ENCODE measurements at regions not wholly inside any gene's neighbourhood (a gene's known extent, or its start where the extent isn't known, plus 50 kb on each side); places are given as distances from the start of the nearest gene placed in this dataset.
"Not testable (repeated sequence)": the region's sequence is repeated elsewhere in the genome, so short reads cannot be mapped to it uniquely, and the experiment has no call there.

DNA sequence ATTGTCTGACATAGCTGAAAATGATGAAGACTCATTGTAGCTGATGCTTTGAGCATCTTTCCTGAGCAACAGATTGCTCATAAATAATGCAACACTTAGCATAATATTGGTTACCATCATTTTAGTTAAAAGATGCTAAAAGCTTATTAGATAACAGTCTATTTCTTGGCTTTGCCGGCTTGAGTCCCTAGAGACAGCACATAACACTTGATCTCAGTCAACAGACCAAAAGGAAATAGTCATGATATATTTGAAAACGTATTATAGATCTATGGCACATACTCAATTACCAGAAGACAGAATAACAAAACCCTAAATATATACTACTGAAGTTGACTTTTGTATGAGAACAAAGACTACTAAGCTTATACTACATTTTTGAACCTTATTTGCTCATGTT lies 846.7 kb upstream of the EPHA5 start:
- DNase-seq, result no peak

DNA sequence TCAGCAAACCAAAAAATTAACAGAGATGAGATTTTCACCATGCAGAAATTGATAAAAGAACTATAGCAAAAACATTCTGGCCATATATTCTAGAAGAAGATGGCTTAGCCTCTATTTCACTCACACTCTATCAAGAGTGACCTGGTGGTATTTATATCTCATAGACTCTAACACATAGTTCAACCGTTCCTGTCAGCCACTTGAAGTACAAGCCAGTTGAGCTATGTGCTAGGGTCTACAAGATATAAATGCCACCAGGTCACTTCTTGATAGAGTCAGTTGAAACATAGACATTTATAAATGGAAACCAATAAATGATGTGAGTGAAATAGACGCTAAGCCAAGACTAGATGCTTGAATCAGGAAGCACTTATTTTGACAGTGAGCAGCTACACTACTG lies 836.7 kb upstream of the EPHA5 start:
- no peak for DNase-seq

DNA sequence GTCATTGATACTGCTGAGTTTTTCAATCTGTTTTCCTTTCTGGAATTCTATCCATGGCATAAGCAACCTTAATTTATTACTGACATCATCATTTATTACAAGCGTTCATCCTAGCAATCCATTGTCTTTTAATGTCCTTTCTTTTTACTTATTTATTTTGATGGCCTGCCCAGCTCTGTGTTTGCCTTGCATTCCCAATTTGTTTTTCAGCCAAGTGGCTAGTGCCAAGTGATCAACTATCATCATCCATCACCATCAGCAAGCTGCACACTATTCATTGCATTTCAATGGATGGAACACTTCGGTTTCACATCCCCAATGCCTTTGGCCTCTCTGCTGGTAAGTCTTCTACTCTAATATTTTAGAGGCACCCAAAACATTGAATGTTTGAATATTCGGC lies 831.7 kb upstream of the EPHA5 start:
- DNase-seq, result no peak

DNA sequence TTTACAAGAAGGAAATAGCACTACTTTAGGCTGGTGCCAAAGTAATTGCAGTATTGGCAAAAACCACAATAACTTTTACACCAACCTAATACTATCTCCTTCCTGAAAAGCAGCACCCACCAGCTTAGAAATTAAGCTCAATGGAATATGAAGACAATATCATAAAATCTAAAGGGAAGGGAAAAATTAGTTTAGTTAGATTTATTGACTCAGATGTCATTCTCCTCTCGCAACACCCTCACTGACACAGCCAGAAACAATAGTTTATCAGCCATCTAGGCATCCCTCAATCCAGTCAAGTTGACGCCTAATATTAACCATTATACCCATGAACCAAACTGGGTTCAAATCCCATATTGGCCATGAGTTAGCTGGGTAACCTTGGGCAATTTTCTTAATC lies 820.4 kb upstream of the EPHA5 start:
- no peak for DNase-seq

DNA sequence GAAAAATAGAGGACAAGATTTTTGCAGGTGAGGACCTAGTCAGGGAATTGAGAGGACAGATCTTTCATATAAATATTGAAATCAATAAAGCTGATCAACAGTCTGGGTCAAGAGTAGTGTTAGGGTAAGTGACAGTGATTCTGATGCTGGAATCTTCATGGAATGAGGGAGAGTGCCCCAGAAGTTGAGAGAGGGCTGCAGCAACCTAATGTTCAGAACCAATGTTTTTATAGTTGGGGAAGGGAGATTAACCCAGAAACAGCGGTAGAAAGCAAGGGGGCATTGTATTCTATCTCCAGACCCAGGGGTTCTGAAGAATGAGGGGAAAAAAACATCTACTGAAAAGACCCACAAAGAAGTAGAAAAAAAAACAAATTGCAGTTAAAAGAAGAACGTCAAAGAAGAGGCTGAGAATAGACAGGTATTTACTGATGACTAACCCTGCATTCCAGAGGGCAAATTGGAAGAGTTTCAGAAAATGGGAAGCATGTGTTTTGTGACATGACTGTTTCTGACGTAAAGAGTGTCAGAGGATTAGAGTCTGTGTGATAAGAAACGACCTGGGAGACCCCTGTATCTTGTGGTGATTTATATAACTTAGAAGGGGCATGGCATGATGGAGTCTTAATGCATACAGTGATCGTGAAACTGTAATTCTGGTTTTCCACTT lies 819.6 kb upstream of the EPHA5 start:
- no peak for DNase-seq

DNA sequence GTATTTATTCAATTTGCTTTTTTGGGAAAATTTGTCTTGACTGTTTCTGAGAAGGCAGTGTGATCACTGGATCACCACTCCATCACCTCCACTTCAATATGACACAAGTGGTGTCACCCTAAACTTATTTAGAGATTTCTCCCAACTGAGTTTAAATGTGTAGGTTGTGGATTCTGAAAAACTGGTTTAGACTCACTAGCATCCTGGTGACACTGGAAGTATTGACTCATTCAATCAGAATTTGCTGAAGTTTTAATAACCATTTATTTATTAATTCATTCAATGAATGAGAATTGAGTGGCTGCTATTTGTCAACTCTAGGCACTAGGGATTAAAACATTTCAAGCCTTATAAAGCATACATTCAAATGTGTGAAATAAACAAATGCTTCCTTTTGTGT lies 819.1 kb upstream of the EPHA5 start:
- DNase-seq, result no peak

DNA sequence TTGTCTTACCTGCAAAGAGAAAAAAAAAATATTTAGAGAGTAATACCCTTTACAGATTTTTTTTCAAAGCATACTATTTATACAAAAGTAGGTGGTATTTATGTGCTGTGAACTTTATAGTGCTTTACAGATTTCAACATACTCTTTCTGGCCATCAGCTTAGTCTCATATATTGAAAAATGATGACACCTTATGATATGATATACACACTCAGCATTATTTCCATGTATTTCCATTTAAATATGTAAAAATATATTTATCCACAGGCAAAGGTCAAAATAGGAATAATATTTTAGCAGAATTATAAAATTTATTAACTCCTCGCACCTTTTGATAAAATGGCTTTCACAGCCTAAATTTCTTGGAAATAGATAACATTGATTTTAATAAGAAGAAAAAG lies 815.8 kb upstream of the EPHA5 start:
- no peak for DNase-seq

DNA sequence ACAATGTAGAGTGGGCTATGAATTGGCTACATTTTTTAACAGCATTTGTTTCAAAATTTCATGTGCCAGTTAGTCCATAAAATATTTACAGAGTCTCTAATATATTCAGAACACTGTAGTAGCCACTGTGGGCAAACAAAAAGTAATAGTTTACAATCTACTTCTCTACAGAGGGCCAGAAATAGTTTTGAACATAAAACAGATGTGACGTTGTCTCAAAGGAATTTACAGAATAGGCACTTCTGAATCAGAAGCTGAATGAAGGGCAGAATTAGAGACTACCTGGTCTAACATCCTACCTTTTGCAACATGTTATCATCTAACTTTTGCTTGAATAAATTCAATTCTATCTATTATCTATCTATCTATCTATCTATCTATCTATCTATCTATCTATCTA lies 811.9 kb upstream of the EPHA5 start:
- DNase-seq, result no peak

DNA sequence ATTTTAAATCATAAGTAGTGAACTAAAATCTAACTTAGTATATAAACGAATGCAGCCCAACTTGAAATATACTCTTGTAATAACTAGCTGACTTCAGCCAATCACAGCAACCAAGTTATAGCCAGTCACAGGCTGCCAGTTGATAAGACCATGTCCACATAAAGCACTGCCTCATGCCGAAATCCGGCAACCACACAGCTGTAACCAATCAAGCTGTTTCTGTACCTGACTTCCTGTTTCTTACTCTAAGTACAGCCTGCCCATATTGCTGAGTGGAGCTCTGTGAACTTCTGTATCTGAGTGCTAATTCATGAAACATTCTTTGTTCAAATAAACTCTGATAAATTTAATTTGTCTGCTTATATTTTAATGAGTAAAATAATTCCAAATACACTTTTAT lies 805.3 kb upstream of the EPHA5 start:
- DNase-seq, result no peak

DNA sequence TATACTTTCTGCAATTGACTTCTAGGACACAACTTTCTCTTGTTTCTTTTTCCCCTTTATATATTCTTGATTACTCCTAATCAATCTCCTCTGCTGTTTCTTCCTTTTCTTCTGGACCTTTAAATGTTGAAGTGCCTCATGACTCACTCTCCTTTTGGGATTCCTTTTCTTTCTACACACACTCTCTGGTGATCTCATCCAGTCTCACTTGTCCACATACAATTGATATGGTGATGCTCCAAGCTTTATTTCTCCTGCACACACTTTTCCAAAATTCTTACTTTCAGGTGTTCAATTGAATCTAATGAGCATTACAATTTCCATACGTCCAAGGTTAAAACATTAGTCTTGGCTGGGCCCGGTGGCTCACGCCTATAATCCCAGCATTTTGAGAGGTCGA lies 794.8 kb upstream of the EPHA5 start:
- no peak for DNase-seq

DNA sequence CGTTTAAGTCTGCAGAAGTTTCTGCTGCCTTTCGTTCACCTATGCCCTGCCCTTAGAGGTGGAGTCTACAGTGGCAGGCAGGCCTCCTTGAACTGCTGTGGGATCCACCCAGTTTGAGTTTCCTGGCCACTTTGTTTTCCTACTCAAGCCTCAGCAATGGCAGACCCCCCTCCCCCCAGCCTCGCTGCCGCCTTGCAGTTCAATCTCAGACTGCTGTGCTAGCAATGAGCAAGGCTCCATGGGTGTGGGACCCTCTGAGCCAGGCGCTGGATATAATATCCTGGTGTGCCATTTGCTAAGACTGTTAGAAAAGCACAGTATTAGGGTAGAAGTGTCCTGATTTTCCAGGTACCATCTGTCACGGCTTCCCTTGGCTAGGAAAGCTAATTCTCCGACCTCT lies 792.6 kb upstream of the EPHA5 start:
- DNase-seq, result not testable (repeated sequence)

DNA sequence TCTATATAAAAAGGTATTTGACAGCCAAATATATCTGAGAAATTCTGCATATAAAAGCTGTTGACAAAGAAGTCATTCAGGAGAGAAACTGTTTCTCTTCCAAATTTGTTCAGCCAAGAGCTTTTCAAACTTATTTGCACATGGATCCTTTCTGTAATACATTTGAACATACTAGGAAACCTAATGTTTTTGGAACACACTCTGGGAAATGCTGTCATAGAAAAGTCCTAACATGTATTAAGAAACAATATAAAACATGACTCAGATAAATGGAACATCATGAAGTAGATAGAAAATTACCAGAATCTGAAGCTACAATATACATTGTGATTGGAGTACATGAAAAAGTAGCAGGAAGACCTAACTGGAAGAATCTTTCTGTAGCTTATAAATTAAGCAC lies 781.5 kb upstream of the EPHA5 start:
- no peak for DNase-seq

DNA sequence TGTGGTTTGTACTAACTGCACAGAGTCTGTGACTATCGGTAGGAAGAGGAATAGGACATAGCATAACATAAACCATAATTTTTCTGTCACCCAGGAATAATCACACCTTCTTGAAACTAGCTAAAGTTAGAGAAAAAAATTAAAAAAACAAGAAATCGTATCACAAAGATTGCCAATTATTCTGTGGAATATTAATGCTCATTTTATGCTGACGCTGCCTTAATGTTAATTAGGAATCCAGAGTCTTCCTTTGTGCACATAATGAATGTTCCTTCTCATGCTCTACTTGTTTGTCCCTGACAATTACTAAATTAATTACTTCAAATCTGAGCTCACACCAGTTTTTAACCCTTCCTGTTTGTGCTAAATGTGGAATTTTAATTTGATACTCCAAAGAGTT lies 772.7 kb upstream of the EPHA5 start:
- DNase-seq, result no peak

DNA sequence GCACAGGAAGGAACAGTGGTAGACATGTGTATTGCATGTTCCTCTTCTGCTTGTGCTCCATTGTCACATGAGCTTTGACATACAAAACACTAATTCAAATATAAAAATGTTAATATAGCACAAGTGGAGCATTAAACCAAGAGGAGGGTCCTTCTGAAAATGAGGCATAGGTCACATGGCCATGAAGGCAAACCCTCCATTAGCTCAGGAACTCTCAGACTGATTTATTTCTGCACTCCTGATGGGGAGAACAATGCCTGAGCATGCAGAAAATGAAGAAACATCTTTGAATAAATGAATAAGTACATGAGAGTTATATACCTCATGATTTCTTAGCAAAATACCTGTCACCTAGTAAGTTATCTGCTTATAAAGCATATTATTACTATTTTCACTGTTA lies 769.2 kb upstream of the EPHA5 start:
- DNase-seq, result no peak

DNA sequence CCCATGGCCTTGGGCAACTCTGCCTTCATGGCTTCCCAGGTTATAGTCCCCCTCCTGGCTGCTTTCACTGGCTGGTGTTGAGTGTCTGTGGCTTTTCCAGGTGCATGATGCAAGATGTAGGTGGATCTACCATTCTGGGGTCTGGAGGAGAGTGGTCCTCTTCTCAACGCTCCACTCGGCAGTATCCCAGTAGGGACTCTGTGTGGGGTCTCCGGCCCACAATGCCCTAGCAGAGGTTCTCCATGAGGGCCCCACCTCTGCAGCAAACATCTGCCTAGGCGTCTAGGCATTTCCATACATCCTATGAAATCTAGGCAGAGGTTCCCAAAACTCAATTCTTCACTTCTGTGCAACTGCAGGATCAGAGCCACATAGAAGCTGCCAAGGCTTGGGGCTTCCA lies 763.4 kb upstream of the EPHA5 start:
- DNase-seq, result no peak

DNA sequence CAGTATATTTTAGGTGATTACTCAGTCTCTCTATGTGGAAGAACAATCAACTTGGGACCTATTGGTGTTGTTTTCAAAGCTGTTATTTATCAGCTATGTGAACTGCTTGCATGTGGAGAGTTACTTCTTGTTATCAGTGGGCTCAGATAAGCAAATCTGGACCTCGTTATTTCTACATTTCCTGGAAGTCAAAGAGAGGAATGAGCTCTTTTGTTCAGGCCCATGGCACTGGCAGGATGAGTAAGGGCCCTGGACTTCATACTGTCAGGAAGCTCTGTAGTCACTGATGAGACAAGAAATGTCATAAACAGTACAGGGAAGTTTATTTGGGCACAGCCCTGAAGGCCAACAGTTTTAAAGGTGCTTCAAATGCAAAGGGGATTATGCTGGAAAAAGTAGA lies 760.6 kb upstream of the EPHA5 start:
- no peak for DNase-seq

DNA sequence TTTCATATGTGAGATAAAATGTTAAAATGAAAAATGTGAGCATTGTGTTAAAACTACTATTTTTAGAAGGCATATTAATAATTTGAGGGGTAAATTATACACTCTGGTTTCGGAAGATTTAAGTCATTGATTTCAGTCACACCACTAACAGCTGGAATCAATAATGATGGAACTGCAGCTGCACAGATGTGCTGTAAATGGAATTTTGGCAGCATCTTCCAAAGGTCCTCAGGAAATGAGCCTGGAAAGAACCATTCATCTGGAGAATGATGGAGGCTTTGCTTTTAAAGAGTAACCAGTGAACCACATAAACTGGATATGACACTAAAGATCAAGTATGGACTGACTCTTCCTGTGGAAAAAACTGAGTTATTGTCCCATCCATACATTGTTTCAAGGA lies 759.0 kb upstream of the EPHA5 start:
- no peak for DNase-seq

DNA sequence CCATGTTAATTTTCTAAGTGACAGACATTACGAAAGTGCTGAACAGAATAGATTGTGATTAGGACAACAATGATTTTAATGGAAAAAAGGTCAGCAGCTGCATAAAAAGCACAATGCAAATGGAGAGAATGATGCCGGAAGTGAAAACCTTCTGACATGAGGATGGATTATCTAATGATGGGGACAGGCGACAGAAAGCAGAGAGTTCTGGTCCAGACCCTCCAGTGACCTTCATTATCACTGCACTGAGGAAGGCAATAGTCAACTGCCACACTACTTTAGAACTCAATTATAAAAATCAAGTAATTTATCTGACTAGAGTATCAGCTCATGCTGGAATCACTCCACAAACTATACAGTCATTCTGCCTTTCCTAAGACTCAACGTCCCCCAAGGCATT lies 746.1 kb upstream of the EPHA5 start:
- DNase-seq, result no peak

DNA sequence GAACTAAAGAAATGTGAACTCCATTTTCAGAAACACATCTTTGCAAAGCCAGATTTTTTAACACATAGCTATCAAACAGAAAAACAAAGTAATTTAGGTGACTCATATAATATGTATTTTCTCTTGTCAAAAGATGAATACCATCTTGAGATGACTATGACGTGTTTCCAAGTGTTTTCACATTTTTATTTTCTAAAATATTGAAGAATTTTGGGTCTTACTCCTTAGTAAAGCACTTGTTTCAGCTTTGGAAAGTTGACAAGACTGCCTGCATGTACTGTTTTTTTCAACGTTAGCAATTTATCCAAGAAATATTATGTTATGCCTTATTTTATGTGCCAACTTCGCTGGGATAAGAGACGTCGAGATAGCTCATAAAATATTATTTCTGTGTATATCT lies 733.9 kb upstream of the EPHA5 start:
- DNase-seq, result no peak

DNA sequence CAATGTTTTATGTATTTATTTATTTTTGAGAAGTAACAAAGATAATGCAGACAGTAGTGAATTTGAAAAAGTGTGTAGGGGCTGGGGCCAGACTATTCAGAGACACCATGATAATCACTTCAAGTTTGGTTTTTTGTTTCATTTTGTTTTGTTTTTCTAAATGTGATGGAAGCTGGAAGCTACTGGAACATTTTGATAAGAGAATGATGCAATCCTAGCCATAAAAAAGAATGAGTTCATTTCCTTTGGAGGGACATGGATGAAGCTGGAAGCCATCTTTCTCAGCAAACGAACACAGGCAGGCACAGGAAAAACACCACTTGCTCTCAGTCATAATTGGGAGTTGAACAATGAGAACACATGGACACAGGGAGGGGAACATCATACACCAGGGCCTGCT lies 706.6 kb upstream of the EPHA5 start:
- no peak for DNase-seq

DNA sequence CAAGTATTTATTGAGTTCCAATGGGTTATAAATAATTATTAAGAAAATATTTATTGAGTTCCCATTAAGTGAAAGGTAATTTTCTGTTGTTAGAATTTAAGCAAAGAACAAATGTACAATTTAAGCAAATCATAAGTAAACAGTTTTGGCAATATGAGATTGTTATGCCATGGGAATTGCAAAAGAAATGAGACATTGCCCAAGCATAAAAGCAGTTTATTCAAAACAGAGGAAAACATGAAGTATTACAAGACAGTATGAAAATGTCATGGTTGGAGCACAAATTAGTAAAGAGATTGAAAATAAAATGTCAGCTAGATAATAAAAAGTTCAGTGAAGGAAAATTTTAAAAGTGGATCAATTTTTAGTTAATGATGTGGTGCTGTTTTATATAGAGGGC lies 706.1 kb upstream of the EPHA5 start:
- no peak for DNase-seq

DNA sequence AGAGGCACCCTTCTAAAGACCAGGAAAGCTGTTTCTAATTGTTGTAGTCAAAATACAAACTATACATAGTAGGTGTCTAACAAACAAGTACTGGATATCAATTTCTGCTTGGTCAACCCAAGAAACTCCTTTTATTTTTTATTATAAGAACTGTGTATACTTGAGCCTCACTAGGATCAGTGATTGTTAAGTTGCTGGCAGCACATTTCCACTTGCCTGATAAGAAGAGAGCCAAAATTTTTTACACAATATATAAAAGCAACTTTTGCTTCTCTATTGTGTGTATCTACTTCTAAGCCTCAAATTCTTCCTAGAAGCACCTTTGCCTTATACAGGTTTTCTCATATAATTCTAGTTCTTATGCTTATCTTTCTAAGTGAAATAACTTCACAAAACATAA lies 703.0 kb upstream of the EPHA5 start:
- no peak for DNase-seq

DNA sequence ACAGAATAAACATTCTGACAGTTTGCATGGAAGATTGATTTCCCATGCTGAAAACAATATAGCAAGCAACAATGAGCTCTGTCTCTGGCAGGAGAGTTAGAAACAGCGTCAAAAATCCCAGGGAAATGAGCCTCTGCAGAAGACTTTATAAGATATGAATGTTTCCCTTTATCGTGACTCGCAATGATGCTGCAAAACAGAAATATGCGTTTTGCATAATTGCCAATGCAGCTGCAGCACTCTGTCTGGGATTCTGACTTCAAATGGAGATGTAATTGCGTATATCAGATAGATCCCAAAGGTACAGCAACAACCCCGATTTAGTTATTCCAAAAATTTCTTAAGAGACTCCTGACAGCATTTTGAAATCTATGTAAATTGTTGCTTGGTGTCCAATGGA lies 702.4 kb upstream of the EPHA5 start:
- DNase-seq, result no peak

DNA sequence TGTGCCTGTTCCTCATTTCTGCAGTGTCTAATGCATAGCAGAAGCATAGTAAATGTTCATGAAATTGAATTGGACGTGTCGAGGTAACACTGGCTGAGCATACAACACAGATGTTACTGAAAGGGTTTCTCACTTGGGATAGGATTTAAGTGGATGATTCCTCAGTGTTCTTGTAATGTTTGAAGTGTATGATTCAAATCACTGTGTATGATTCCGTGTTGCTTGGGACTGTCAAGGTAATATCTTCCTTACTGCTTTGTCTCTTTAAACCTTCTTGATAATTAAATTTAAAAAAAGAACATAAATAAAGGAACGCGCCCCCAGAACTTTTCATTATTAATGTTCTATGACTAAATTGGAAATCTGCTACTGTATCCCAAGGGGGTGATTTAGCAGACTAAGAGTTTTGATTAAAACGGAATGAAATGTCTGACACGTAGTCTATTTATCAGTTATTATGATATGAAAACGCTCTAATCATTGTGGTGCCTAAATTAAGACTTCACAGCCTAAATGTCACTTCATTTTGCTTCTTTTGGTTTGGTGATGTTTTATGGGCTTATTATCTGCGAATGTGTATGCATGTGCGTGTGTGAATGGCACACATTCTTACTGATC lies 696.9 kb upstream of the EPHA5 start:
- DNase-seq, result no peak

DNA sequence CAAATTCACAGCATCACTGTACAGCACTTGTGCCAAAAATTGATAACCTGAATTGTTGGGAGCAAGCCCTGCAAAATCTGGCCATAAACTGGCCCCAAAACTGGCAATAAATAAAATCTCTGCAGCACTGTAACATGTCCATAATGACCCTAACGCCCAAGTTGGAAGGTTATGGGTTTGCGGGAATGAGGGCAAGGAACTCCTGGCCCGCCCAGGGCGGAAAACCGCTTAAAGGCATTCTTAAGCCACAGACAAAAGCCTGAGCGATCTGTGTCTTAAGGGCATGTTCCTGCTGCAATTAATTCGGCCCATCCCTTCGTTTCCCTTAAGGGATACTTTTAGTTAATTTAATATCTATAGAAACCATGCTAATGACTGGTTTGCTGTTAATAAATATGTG lies 690.1 kb upstream of the EPHA5 start:
- not testable (repeated sequence) for DNase-seq

Data from activated CD4-positive, alpha-beta T cell treated with anti-CD3 and anti-CD28 coated beads, Interleukin-2, amount 50 U/mL, for 16 hours (primary cell).